ENCODE measurements at regions not wholly inside any gene's neighbourhood (a gene's known extent, or its start where the extent isn't known, plus 50 kb on each side); places are given as distances from the start of the nearest gene placed in this dataset.

- TF ChIP-seq CTCF (IDR thresholded peaks at IDR 0.05) = no peak
- TF ChIP-seq POLR2AphosphoS5 (IDR thresholded peaks at IDR 0.05) = no peak
- no peak for TF ChIP-seq POLR2A (IDR thresholded peaks at IDR 0.05)
Observed at GRCh38 chr10:131689954-131690757, 210.7 kb upstream of the PPP2R2D start.

Measured in gastroesophageal sphincter (tissue), 3 donors.